GM12873 (cell line): ENCODE measurements at regions not wholly inside any gene's neighbourhood (a gene's known extent, or its start where the extent isn't known, plus 50 kb on each side); places are given as distances from the start of the nearest gene placed in this dataset.

Source experiments
- CTCF ChIP-seq: IDR thresholded peaks from 2 replicates; pipeline ENCODE4 v1.5.1; 2012; ENCODE audit warnings: low read depth, mild to moderate bottlenecking, moderate library complexity, low read length, control low read depth; ENCODE audit not compliant: insufficient read depth; ENCODE audit errors: missing control alignments

GRCh38 chr2:180583441-180584140, 396.8 kb upstream of the UBE2E3 start:
- TF ChIP-seq CTCF = no peak

GRCh38 chr2:180579388-180579787, 401.0 kb upstream of the UBE2E3 start:
- no peak for TF ChIP-seq CTCF

GRCh38 chr2:180578441-180578840, 402.0 kb upstream of the UBE2E3 start:
- no peak for TF ChIP-seq CTCF

- TF ChIP-seq CTCF = no peak
These were observed 402.8 kb upstream of the UBE2E3 start for GRCh38 chr2:180577567-180577966.

GRCh38 chr2:180573951-180574350, 406.5 kb upstream of the UBE2E3 start:
- no peak for TF ChIP-seq CTCF

- TF ChIP-seq CTCF = no peak
These were observed 408.1 kb upstream of the UBE2E3 start for GRCh38 chr2:180572346-180572745.

- TF ChIP-seq CTCF = no peak
These were observed 408.8 kb upstream of the UBE2E3 start for GRCh38 chr2:180571559-180571958.
